COLO829 (cell line): ENCODE measurements at regions not wholly inside any gene's neighbourhood (a gene's known extent, or its start where the extent isn't known, plus 50 kb on each side); places are given as distances from the start of the nearest gene placed in this dataset.
"Not testable (repeated sequence)": the region's sequence is repeated elsewhere in the genome, so short reads cannot be mapped to it uniquely, and the experiment has no call there.

Experiments
- DNase-seq: peaks from one replicate; pipeline ENCODE4 v3.0.0; 2012; ENCODE audit warnings: low spot score

- no peak for DNase-seq
Observed at GRCh38 chr12:23361971-23362370, 587.5 kb downstream of the SOX5 start.

GRCh38 chr12:23368590-23368989, 580.9 kb downstream of the SOX5 start:
- no peak for DNase-seq

GRCh38 chr12:23375621-23376020, 573.8 kb downstream of the SOX5 start:
- no peak for DNase-seq

DNA sequence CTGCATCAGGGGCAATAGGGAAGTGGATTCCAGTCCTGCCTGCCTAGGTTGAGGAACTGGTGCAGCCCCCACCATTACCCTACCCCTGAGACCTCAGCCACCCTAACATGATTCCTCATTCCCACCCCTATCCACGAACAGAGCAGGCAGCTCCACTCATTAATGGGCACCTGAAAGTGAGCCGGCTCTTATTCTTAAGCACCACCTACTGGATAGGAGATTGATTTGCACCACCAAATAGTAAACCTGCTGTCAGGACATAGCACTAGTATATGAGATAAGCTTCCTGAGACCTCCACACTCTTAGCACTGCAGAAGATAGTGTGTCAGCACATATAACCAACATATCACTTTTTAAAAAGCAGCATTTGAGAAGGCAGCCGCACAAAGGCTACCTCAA, 573.2 kb downstream of the SOX5 start:
- DNase-seq = no peak

- no peak for DNase-seq
Observed at GRCh38 chr12:23380419-23381100, 568.9 kb downstream of the SOX5 start.

DNA sequence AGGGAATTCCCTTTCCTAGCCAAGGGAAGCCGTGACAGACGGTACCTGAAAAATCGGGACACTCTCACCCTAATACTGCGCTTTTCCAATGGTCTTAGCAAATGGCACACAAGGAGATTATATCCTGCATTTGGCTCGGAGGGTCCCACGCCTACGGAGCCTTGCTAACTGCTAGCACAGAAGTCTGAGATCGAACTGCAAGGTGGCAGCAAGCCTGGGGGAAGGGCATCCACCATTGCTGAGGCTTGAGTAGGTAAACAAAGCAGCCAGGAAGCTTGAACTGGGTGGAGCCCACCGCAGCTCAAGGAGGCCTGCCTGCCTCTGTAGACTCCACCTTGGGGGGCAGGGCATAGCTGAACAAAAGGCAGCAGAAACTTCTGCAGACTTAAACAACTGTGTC, 560.6 kb downstream of the SOX5 start:
- DNase-seq = not testable (repeated sequence)

- DNase-seq = not testable (repeated sequence)
Observed at GRCh38 chr12:23389315-23389714, 560.2 kb downstream of the SOX5 start.

DNA sequence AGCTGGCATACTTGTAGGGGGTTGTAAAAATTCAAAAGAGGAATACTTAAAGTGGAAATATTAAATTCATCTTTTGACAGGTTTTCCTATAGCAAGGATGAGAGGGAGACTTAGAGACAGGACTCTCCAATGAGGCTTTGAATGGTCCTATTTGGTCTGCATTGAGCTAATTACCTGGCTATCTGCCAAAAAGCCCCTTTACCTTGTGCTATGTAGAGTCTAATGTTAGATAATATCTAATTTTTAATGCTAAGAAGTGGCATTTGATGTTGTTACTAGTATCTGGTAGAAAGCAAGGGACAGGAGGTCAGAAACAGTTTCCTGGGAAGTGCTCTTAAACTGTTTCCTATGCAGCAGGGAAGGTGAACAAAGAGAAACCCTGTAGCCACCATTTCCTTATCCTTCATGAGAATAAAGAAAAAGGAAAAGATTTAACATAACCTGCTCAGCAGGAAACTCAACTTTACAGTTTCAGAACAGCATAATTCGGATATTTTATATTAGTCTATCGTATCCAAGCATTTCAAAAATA, 550.0 kb downstream of the SOX5 start:
- no peak for DNase-seq

DNA sequence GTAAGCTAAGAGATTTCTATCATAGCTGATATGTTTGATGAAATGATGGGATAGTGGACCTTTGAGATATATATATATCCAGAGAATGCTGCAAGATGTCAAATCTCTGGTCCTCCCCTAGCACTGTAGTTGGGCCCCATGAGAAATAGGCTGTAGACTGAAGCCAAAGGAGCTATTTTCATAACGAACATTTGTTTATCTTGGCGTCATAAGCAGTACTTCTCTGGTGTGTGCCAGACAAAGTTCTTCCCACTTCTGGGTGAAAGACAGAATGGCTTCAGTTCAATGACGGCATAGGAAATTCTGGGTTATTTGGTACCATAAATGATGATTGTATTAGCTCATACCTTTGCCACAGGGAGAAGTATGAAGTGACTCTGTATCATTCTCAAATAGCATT, 534.3 kb downstream of the SOX5 start:
- no peak for DNase-seq

- no peak for DNase-seq
Observed at GRCh38 chr12:23421556-23421955, 527.9 kb downstream of the SOX5 start.

DNA sequence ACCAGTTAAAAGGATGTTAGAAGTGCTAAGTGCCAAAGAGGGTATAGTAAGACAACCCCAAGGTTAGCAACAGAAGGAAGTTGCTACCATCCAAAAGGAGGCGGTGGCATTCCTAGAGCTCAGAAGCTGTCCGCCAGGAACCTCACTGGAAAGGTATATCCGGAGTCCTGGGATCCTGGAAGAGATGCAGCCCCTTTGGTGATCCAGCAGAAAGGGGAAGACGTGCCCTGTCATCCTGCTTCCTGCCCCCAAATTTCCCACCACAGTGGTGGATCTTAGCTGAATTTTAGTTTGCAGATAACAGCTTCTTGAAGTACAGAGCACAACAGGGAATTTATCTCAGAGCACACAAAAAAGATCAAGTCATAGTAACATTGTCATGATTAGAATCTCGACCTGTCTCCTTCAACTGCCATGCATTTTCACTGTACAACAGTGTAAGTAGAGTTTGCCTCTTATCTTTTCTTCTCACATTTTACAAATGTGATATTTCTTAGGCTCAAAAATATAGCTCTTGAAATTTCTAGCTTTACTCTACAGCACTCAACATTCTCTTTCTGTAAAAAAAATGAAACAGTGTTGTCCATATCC, 526.3 kb downstream of the SOX5 start:
- DNase-seq = no peak

DNA sequence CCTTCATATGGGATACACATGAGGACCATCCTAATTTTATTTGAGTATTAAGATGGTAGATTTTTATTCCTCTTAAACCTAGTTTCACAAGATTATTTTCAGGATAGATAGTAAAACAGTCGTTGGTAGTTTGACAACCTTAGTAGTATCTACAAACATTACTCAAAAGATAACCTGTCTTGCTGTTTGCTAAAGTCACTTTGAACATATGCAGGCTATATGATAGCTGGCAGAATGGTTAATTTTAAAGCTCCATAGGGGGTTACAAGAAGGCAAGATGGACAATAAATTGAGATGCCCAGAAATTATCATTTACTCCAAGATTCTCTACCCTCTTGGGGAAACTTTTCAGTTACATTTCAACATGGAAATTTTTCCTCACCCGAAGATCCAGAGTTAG, 525.7 kb downstream of the SOX5 start:
- DNase-seq = no peak

DNA sequence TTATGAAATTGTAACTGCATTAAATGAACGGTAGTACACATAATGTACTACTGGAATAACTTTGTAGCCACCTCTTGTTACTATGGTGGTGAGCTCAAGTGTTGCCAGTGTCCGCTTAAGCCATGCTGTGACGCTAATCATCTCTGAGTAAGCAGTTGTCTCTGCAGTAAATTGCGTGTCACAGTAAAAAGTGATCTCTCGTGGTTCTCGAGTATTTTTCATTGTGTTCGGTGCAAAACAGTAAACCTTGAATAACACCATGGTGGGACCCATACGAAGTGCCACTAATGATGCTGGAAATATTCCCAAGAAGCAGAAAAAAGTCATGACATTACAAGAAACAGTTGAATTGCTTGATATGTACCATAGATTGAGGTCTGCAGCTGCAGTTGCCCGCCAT, 524.8 kb downstream of the SOX5 start:
- DNase-seq = no peak

DNA sequence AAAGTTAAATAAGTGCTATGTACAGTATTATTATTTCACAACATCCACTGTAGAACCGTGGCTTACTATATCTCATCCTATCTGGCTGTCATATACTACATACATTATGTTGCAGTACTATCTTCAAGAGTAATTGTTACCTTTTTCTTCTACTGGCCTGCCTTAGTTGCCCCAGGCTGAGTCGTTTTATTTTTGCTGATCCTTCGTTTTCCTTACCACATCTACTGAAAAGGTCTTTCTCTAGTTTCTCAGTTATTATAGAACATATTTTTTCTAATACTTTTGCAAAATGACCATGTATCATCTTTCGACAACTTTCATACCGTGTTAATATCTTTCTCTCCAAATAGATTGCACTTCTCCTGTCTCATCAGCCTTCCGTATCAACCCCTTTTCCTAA, 523.1 kb downstream of the SOX5 start:
- no peak for DNase-seq

DNA sequence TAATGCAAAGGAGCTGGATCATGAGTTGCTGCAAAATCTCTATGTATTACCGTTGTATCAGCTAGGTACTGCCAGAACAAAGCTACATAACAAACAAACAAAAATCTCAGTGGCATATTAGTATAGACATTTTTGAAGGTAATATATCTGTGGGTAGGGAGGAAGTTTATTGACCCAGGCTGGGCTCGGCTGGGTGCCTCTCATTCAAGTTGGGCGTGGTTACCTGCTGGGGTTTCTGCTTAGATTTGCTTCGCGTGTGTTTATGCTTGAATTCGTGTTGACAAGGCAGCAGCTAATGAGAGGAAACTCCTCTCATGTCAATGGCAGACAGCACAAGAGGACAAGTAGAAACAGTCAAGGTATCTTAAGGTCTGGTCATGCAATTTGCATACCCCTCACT, 520.7 kb downstream of the SOX5 start:
- DNase-seq = no peak

DNA sequence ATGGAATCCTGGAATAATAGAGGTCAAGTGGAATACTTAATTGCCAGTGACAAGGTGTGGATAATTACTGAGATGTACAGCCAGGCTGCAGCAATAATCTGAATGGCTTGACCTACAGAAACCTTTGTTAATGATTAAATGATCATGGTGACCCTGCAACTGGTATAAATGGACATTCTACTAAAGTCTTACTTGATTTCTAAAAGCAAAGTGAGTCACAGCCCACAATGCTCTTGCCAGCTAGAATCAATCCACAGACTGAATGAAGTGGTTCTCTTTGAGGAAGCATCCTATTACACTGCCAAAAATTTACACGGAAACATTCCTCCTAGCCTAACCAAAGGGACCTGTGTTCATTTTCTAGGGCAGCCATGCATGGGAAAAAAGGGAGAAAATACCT, 518.5 kb downstream of the SOX5 start:
- DNase-seq = no peak

GRCh38 chr12:23433121-23433520, 516.3 kb downstream of the SOX5 start:
- DNase-seq = no peak

- DNase-seq = no peak
Observed at GRCh38 chr12:23434154-23434553, 515.3 kb downstream of the SOX5 start.

- DNase-seq = no peak
Observed at GRCh38 chr12:23446746-23447145, 502.7 kb downstream of the SOX5 start.

- DNase-seq = no peak
Observed at GRCh38 chr12:23450810-23451209, 498.7 kb downstream of the SOX5 start.

DNA sequence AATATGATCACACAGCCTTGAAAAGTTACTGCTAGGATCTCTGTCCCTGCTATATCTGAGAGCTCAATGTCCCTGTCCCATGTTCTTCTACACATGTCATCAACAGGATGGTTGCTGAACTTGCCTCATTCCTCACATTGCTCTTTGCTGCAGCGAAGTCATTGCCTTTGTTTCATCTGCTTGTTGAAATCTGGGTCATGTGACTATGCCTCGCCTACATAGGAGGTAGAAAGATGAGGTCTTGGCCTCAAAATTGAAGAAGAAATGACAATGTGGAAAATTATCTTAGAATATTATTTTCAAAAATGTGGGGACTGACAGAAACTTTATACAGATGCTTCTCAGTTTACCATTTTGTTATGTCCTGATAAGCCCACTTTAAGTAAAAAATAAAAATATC, 494.2 kb downstream of the SOX5 start:
- DNase-seq = no peak

- DNase-seq = no peak
Observed at GRCh38 chr12:23458640-23459039, 490.8 kb downstream of the SOX5 start.

DNA sequence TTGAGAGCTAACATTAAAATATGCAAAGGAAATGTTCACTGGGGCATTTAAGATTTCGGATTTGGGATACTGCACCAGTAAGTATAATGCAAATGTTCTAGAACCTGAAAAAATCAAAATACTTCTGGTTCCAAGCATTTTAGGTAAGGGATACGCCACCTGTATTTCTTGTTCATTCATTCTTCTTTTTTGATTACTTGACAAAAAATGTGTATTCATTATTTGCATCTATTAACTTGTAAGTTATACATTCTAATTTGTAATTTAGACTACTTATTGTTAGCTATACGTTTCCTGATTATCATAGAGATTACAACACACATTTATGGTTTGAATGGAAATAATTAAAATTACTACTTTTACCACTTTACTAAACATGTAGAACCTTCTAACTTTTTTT, 486.9 kb downstream of the SOX5 start:
- DNase-seq = no peak

DNA sequence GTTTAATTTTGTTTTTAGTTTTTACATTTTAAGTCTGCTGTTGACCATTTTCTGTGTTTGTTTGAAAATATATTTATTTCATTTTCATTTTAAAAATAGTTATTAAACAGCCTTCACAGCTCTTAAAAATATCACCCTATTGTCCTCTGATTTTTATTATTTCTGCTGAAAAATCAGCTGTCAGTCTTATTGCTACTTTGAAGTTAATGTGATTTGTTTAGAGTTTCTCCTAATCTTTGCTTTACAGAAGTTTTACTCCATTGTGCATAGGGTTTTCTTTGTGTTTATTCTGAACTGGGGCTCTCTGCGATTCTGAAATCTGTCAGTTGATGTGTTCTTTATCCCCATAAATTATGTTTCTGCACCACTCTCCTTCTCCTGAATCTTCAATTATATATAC, 486.3 kb downstream of the SOX5 start:
- DNase-seq = no peak
